ENCODE measurements at regions not wholly inside any gene's neighbourhood (a gene's known extent, or its start where the extent isn't known, plus 50 kb on each side); places are given as distances from the start of the nearest gene placed in this dataset.

DNA sequence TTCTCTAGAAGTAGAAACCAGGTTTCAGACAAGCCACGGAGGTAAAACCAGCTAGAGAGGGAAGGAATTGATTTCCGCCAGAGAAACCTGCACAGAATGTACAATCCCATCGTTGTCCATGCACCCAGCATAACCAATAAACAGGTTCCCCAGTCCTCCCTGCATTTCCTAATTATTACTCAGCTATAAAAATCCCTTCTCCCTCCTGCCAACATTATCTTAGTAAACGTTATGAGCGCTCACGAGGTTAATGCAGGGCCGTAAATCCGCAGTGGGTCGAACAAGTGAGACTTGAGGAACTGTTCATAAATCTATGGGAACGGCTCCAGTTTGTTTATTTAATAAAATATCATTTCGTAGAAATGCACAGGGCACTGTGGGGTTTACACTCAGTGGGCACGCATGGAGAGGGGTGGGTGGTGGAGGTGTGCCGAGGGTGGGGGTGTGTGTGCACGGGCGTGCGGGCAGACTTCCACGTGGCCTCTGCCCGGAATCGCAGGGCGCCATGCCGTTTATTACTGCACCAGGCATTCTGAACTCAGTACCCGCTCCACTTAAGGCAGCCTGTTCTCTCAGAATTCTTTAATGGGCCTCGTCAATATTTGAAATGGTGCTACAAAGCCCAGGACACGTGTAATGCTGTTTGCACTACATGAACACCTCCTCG is 257.3 kb downstream of the MIAT start:
- H3K27ac Mint-ChIP-seq: no peak overlapping the region

More for the DNA sequence above, 257.3 kb downstream of the MIAT start:
- Histone ChIP-seq H3K9ac (ENCODE audit: extremely low read depth, insufficient read length, low read length) (no peak overlapping the region), H2BK5ac (ENCODE audit: insufficient read length, low read length) (no peak overlapping the region), H3K79me2 (ENCODE audit: insufficient read depth, low read length) (no peaks in the 10 kb centered on the region), H4K5ac (ENCODE audit: insufficient read length, low read depth, low read length) (no peak overlapping the region), H2BK12ac (ENCODE audit: insufficient read length, low read depth, low read length) (no peak overlapping the region), H2BK20ac (ENCODE audit: low read depth, low read length, poor library complexity, severe bottlenecking) (no peak overlapping the region), H3K4ac (ENCODE audit: low read depth, low read length) (no peak overlapping the region), H4K8ac (replicated peaks; ENCODE audit: insufficient read length, low read depth, low read length) (no peak overlapping the region), H2AFZ (ENCODE audit: low read length) (no peak overlapping the region), H3K27ac (ENCODE audit: insufficient read length, low read depth, low read length) (no peak overlapping the region), H3K18ac (ENCODE audit: insufficient read length, low read depth, low read length) (no peak overlapping the region), H2AK5ac (ENCODE audit: insufficient read length, low read length) (no peak overlapping the region), H3K14ac (ENCODE audit: insufficient read depth, low read length) (no peak overlapping the region), H4K20me1 (ENCODE audit: control insufficient read depth, insufficient read depth, insufficient read length) (no peaks in the 10 kb centered on the region), H3K23me2 (ENCODE audit: insufficient read length, low read depth, low read length, poor library complexity, severe bottlenecking) (no peaks in the 10 kb centered on the region), H3K23ac (ENCODE audit: insufficient read length, low read depth, low read length) (no peak overlapping the region), H3K4me2 (ENCODE audit: insufficient read depth, insufficient read length, low read length) (no peak overlapping the region), H3K9me3 (ENCODE audit: control insufficient read depth, low read depth, low read length) (no peaks in the 10 kb centered on the region), H3K56ac (ENCODE audit: insufficient read length, low read depth, low read length) (no peak overlapping the region), H3K79me1 (ENCODE audit: insufficient read depth, low read depth, low read length, poor library complexity, severe bottlenecking) (no peaks in the 10 kb centered on the region), H3K4me1 (ENCODE audit: insufficient read depth, low read length) (no peaks in the 10 kb centered on the region; the same call in 1 of the 2 replicates), H4K91ac (ENCODE audit: insufficient read length, low read depth, low read length) (no peak overlapping the region), H2BK15ac (ENCODE audit: low read depth, low read length) (no peak overlapping the region), H2BK120ac (ENCODE audit: low read depth, low read length, poor library complexity, severe bottlenecking) (no peak overlapping the region), H3K27me3 (ENCODE audit: insufficient read depth, low read length) (no peaks in the 10 kb centered on the region), H3T11ph (ENCODE audit: low read length) (no peak overlapping the region)
- no peak for DNase-seq
- H3K4me3 Mint-ChIP-seq: no peak overlapping the region
- no peaks in the 10 kb centered on the region for H3K9me3 Mint-ChIP-seq
- peaks cover 20 to 35% of the 10 kb centered on the region in 2 experiments for H3K4me1 Mint-ChIP-seq
- peaks cover 63% of the 10 kb centered on the region for H3K27me3 Mint-ChIP-seq (ENCODE audit: low read depth)
- no peaks in the 10 kb centered on the region for H3K36me3 Mint-ChIP-seq (ENCODE audit: insufficient read depth in 1 of 3, low read depth in 3 of 3)
- WGBS (ENCODE audit: extremely low coverage, insufficient read length, low lambda C conversion rate): no CpG with 5 or more reads among the region's 25 CpGs
- TF ChIP-seq, protein P1, sequence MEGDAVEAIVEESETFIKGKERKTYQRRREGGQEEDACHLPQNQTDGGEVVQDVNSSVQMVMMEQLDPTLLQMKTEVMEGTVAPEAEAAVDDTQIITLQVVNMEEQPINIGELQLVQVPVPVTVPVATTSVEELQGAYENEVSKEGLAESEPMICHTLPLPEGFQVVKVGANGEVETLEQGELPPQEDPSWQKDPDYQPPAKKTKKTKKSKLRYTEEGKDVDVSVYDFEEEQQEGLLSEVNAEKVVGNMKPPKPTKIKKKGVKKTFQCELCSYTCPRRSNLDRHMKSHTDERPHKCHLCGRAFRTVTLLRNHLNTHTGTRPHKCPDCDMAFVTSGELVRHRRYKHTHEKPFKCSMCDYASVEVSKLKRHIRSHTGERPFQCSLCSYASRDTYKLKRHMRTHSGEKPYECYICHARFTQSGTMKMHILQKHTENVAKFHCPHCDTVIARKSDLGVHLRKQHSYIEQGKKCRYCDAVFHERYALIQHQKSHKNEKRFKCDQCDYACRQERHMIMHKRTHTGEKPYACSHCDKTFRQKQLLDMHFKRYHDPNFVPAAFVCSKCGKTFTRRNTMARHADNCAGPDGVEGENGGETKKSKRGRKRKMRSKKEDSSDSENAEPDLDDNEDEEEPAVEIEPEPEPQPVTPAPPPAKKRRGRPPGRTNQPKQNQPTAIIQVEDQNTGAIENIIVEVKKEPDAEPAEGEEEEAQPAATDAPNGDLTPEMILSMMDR (conservative IDR thresholded peaks at IDR 0.05): no peak
